Progenitor cell of endocrine pancreas (in vitro differentiated cells): ENCODE measurements at regions not wholly inside any gene's neighbourhood (a gene's known extent, or its start where the extent isn't known, plus 50 kb on each side); places are given as distances from the start of the nearest gene placed in this dataset.

Experiments
- DNase-seq: peaks from one replicate; pipeline ENCODE4 v3.0.0; 2021; ENCODE audit warnings: low spot score; ENCODE audit not compliant: unreplicated experiment
- H3K27ac Mint-ChIP-seq: 2 replicates; pipeline ENCODE4 v1.8.0; 2021; ENCODE audit warnings: mild to moderate bottlenecking, moderate library complexity, mixed read lengths
- H3K27me3 Mint-ChIP-seq: 2 replicates; pipeline ENCODE4 v1.8.0; 2021; ENCODE audit warnings: mixed read lengths
- H3K36me3 Mint-ChIP-seq: 2 replicates; pipeline ENCODE4 v1.8.0; 2022; ENCODE audit warnings: mixed read lengths; ENCODE audit not compliant: insufficient read depth
- H3K4me1 Mint-ChIP-seq: 2 replicates; pipeline ENCODE4 v1.8.0; 2021; ENCODE audit warnings: low read depth, mixed read lengths
- H3K4me3 Mint-ChIP-seq: 2 replicates; pipeline ENCODE4 v1.8.0; 2021; ENCODE audit warnings: low read depth, mild to moderate bottlenecking, moderate library complexity, mixed read lengths
- H3K9me3 Mint-ChIP-seq: 2 replicates; pipeline ENCODE4 v1.8.0; 2021; ENCODE audit warnings: low read depth, mixed read lengths
- TF ChIP-seq, protein P1 (sequence below): fragments of 200-600 bp; sonication (generic); IDR thresholded peaks from one replicate; pipeline ENCODE4 v1.5.0; 2021; ENCODE audit warnings: antibody characterized with exemption, mild to moderate bottlenecking; ENCODE audit not compliant: unreplicated experiment

GRCh38 chr5:28388428-28388827, 1350.0 kb upstream of the CDH9 start:
- Mint-ChIP-seq H3K27ac (no peak overlapping the region), H3K27me3 (no peaks in the 10 kb centered on the region), H3K4me1 (no peaks in the 10 kb centered on the region), H3K9me3 (no peaks in the 10 kb centered on the region), H3K36me3 (no peaks in the 10 kb centered on the region), H3K4me3 (no peak overlapping the region)
- TF ChIP-seq, protein P1, sequence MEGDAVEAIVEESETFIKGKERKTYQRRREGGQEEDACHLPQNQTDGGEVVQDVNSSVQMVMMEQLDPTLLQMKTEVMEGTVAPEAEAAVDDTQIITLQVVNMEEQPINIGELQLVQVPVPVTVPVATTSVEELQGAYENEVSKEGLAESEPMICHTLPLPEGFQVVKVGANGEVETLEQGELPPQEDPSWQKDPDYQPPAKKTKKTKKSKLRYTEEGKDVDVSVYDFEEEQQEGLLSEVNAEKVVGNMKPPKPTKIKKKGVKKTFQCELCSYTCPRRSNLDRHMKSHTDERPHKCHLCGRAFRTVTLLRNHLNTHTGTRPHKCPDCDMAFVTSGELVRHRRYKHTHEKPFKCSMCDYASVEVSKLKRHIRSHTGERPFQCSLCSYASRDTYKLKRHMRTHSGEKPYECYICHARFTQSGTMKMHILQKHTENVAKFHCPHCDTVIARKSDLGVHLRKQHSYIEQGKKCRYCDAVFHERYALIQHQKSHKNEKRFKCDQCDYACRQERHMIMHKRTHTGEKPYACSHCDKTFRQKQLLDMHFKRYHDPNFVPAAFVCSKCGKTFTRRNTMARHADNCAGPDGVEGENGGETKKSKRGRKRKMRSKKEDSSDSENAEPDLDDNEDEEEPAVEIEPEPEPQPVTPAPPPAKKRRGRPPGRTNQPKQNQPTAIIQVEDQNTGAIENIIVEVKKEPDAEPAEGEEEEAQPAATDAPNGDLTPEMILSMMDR, result no peak
- DNase-seq, result no peak

GRCh38 chr5:28386712-28387111, 1348.3 kb upstream of the CDH9 start:
- H3K4me1 Mint-ChIP-seq, result no peaks in the 10 kb centered on the region
- TF ChIP-seq, protein P1, result no peak
- no peak overlapping the region for H3K27ac Mint-ChIP-seq
- H3K36me3 Mint-ChIP-seq, result no peaks in the 10 kb centered on the region
- no peaks in the 10 kb centered on the region for H3K9me3 Mint-ChIP-seq
- no peak overlapping the region for H3K4me3 Mint-ChIP-seq
- H3K27me3 Mint-ChIP-seq, result no peaks in the 10 kb centered on the region
- no peak for DNase-seq

- no peaks in the 10 kb centered on the region for H3K27me3 Mint-ChIP-seq
- H3K4me1 Mint-ChIP-seq, result no peaks in the 10 kb centered on the region
- H3K4me3 Mint-ChIP-seq, result no peak overlapping the region
- no peak for DNase-seq
- no peaks in the 10 kb centered on the region for H3K36me3 Mint-ChIP-seq
- peaks cover 6% of the 10 kb centered on the region for H3K9me3 Mint-ChIP-seq
- TF ChIP-seq, protein P1, result no peak
- no peak overlapping the region for H3K27ac Mint-ChIP-seq
Observed at GRCh38 chr5:28380167-28380566, 1341.8 kb upstream of the CDH9 start.

GRCh38 chr5:28374492-28374967, 1336.1 kb upstream of the CDH9 start:
- Mint-ChIP-seq H3K36me3 (no peaks in the 10 kb centered on the region), H3K4me3 (no peak overlapping the region), H3K27me3 (no peaks in the 10 kb centered on the region), H3K9me3 (peaks cover 6% of the 10 kb centered on the region), H3K27ac (no peak overlapping the region), H3K4me1 (no peaks in the 10 kb centered on the region)
- TF ChIP-seq, protein P1, result no peak
- no peak for DNase-seq

DNA sequence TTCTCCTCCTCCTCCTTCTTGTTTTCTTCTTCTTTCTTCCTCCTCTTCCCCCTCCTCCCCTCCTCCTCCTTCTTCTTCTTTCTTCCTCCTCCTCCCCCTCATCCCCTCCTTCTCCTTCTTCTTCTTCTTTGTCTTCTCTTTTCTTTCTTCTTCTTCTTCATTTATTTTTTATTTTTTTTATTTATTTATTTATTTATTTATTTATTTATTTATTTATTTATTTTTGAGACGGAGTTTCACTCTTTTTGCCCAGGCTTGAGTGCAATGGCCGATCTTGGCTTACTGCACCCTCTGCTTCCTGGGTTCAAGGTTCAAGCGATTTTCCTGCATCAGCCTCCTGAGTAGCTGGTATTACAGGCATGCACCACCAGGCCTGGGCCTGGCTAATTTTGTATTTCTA, 1332.5 kb upstream of the CDH9 start:
- no peaks in the 10 kb centered on the region for H3K27me3 Mint-ChIP-seq
- no peaks in the 10 kb centered on the region for H3K4me1 Mint-ChIP-seq
- H3K4me3 Mint-ChIP-seq, result no peak overlapping the region
- no peak overlapping the region for H3K27ac Mint-ChIP-seq
- peaks cover 1% of the 10 kb centered on the region for H3K36me3 Mint-ChIP-seq
- TF ChIP-seq, protein P1, result no peak
- DNase-seq, result no peak
- peaks cover 12% of the 10 kb centered on the region for H3K9me3 Mint-ChIP-seq
